KMS-11 (cell line): ENCODE measurements at regions not wholly inside any gene's neighbourhood (a gene's known extent, or its start where the extent isn't known, plus 50 kb on each side); places are given as distances from the start of the nearest gene placed in this dataset.

Experiments
- H2AFZ ChIP-seq: fragments of 200-600 bp; sonication (generic); 2 replicates; pipeline ENCODE4 v1.6.1; 2016; ENCODE audit warnings: antibody characterized with exemption, mixed run types, low read depth
- H3K27ac ChIP-seq: fragments of 200-600 bp; sonication (generic); 2 replicates; pipeline ENCODE4 v1.6.1; 2016; ENCODE audit warnings: mild to moderate bottlenecking, mixed run types
- H3K27me3 ChIP-seq: fragments of 200-600 bp; sonication (generic); 2 replicates; pipeline ENCODE4 v1.6.1; 2017; ENCODE audit warnings: mild to moderate bottlenecking, low read depth, mixed run types, moderate library complexity; ENCODE audit not compliant: insufficient read depth
- H3K36me3 ChIP-seq: fragments of 200-600 bp; sonication (generic); 2 replicates; pipeline ENCODE4 v1.6.1; 2017; ENCODE audit warnings: mild to moderate bottlenecking, mixed run types; ENCODE audit not compliant: insufficient read depth
- H3K4me1 ChIP-seq: fragments of 200-600 bp; sonication (generic); 2 replicates; pipeline ENCODE4 v1.6.1; 2016; ENCODE audit warnings: mild to moderate bottlenecking, low read depth, mixed run types; ENCODE audit not compliant: poor library complexity, severe bottlenecking
- H3K4me2 ChIP-seq: fragments of 200-600 bp; sonication (generic); 2 replicates; pipeline ENCODE4 v1.7.0; 2016; ENCODE audit warnings: mild to moderate bottlenecking, mixed run types
- H3K4me3 ChIP-seq: fragments of 200-600 bp; sonication (generic); IDR thresholded peaks from 2 replicates; pipeline ENCODE4 v1.6.1; 2017; ENCODE audit warnings: low read depth, low read length, mixed read lengths; ENCODE audit not compliant: insufficient read depth
- H3K79me2 ChIP-seq: fragments of 200-600 bp; sonication (generic); 2 replicates; pipeline ENCODE4 v1.6.1; 2016; ENCODE audit warnings: low read depth, mixed run types; ENCODE audit not compliant: insufficient read depth
- H3K9ac ChIP-seq: fragments of 200-600 bp; sonication (generic); 2 replicates; pipeline ENCODE4 v1.6.1; 2016; ENCODE audit warnings: mild to moderate bottlenecking, mixed run types
- H4K20me1 ChIP-seq: fragments of 200-600 bp; sonication (generic); 2 replicates; pipeline ENCODE4 v1.6.1; 2016; ENCODE audit warnings: mild to moderate bottlenecking, mixed run types; ENCODE audit not compliant: insufficient read depth
- CTCF ChIP-seq: fragments of 200-600 bp; sonication (generic); conservative IDR thresholded peaks from 2 replicates; pipeline ENCODE4 v1.6.1; 2017; ENCODE audit warnings: low read depth, mild to moderate bottlenecking, antibody characterized with exemption, low read length, moderate library complexity, mixed read lengths

- Histone ChIP-seq H3K27me3 (no peaks in the 10 kb centered on the region), H3K79me2 (no peaks in the 10 kb centered on the region), H3K36me3 (no peaks in the 10 kb centered on the region), H3K27ac (no peak overlapping the region), H3K4me2 (no peak overlapping the region), H2AFZ (no peak overlapping the region), H3K9ac (no peak overlapping the region), H3K4me3 (no peak overlapping the region), H3K4me1 (peaks cover 12% of the 10 kb centered on the region), H4K20me1 (no peaks in the 10 kb centered on the region)
- no peak for TF ChIP-seq CTCF
Measured at GRCh38 chr2:204265681-204266181, 279.5 kb upstream of the PARD3B start.

DNA sequence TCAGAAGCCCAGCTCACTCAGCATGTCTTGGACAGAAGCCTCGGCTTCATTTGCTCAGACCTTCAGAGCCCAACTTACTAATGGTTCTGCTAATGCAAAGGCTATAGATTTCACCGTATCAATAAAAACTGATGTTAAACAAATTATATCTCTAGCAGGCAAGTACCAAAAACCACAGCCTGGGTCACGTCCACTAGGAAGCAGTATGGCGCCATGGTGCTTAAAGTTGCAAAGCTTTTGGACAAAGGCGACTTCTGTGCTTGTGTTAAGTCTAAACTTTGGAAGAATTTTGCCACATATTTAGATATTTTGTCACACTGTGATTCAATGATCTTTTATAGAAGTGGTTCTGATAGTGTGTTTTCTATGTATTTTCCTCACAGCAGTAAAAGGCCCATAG, 276.8 kb upstream of the PARD3B start:
- Histone ChIP-seq H3K27me3 (no peaks in the 10 kb centered on the region), H3K4me2 (no peak overlapping the region), H2AFZ (no peak overlapping the region), H3K4me3 (no peak overlapping the region), H3K27ac (no peak overlapping the region), H3K36me3 (no peaks in the 10 kb centered on the region), H3K79me2 (no peaks in the 10 kb centered on the region), H4K20me1 (no peaks in the 10 kb centered on the region), H3K4me1 (peaks cover 12% of the 10 kb centered on the region), H3K9ac (no peak overlapping the region)
- no peak for TF ChIP-seq CTCF

DNA sequence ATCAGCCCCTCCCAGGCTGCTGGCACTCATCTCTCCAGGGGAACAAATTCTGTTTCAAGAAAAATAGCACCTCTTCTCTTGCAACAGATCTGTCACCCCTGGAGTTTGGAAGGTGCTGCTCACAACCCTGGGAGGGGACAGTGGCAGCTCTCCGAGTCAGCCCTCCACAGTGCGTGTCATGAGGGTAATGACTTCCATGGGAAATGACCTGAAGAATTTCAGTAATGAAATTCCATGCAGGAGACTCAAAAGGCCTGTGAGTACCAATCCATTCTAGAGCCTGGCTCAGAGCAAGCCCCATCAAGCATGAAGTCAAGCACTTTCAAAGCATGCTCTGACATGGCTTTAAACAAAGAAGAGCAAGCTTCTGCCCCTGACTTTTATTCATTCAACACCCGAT, 276.3 kb upstream of the PARD3B start:
- H2AFZ ChIP-seq, result no peak overlapping the region
- no peaks in the 10 kb centered on the region for H3K36me3 ChIP-seq
- H3K4me2 ChIP-seq, result no peak overlapping the region

DNA sequence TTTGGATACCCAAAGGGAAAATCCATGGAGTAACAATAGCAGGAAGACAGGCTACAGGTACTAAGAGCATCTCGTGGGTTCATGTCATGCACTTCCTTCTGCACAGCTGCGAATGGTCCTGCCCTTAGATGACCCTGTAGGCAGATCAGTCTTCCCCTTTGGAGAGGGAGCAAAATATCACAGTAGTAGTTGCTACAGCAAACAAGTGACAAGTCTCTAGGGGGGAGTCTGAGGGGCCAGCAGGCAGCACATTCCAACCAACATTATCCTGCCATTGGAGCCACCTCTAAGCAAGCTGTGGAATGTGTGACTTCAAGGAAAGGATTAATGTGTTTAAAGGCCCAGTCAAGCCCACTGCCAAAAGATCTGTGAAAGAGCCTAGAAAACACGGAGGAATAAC, 273.2 kb upstream of the PARD3B start:
- H3K79me2 ChIP-seq, result no peaks in the 10 kb centered on the region
- no peak overlapping the region for H3K4me3 ChIP-seq
- H3K4me2 ChIP-seq, result no peak overlapping the region
- no peak overlapping the region for H3K27ac ChIP-seq
- TF ChIP-seq CTCF, result no peak
- H3K4me1 ChIP-seq, result no peaks in the 10 kb centered on the region
- no peaks in the 10 kb centered on the region for H4K20me1 ChIP-seq
- no peak overlapping the region for H2AFZ ChIP-seq
- H3K36me3 ChIP-seq, result no peaks in the 10 kb centered on the region
- H3K9ac ChIP-seq, result no peak overlapping the region
- H3K27me3 ChIP-seq, result no peaks in the 10 kb centered on the region

More for the DNA sequence above, 276.3 kb upstream of the PARD3B start:
- H3K4me1 ChIP-seq, result peaks cover 12% of the 10 kb centered on the region
- TF ChIP-seq CTCF, result no peak
- no peaks in the 10 kb centered on the region for H4K20me1 ChIP-seq
- H3K79me2 ChIP-seq, result no peaks in the 10 kb centered on the region
- no peak overlapping the region for H3K27ac ChIP-seq
- no peak overlapping the region for H3K9ac ChIP-seq
- H3K27me3 ChIP-seq, result no peaks in the 10 kb centered on the region
- no peak overlapping the region for H3K4me3 ChIP-seq
